A673 (cell line): ENCODE measurements at regions not wholly inside any gene's neighbourhood (a gene's known extent, or its start where the extent isn't known, plus 50 kb on each side); places are given as distances from the start of the nearest gene placed in this dataset.

Experiments used
- BruUV-seq: library from RNA; stranded (reverse); fragments of 400-500 nt; replicated peaks from 2 replicates; lab custom pipeline; 2021; lab: Mats Ljungman, UMichigan
- CTCF ChIA-PET: fragments of 300-600 bp; sonication (Branson Sonifier 250); formaldehyde crosslinking; loops from one replicate; lab custom pipeline; 2022; ENCODE audit warnings: antibody characterized with exemption; lab: Charles Lee
- POLR2A ChIA-PET: fragments of 300-600 bp; sonication (Branson Sonifier 250); formaldehyde crosslinking; loops from one replicate; lab custom pipeline; 2022; ENCODE audit warnings: antibody characterized with exemption; ENCODE audit not compliant: low non-redundant PET; lab: Charles Lee
- DNase-seq: peaks from one replicate; pipeline ENCODE4 v3.0.0-alpha.2; 2015; ENCODE audit warnings: low spot score
- H3K27ac ChIP-seq: fragments of 200-600 bp; sonication (generic); 2 replicates; pipeline ENCODE4 v1.5.1; 2016; ENCODE audit warnings: mixed run types, low read depth, mild to moderate bottlenecking, mixed read lengths, antibody characterized with exemption, low read length; ENCODE audit not compliant: poor library complexity, severe bottlenecking
- H3K27me3 ChIP-seq: fragments of 200-600 bp; sonication (generic); replicated peaks from 2 replicates; pipeline ENCODE4 v1.6.1; 2017; ENCODE audit warnings: mixed run types, low read depth, mild to moderate bottlenecking, mixed read lengths, antibody characterized with exemption, low read length; ENCODE audit not compliant: insufficient read depth, poor library complexity
- H3K36me3 ChIP-seq: fragments of 200-600 bp; sonication (generic); 2 replicates; pipeline ENCODE4 v1.6.1; 2016; ENCODE audit warnings: mixed run types, mild to moderate bottlenecking, mixed read lengths, antibody characterized with exemption, low read length; ENCODE audit not compliant: insufficient read depth, poor library complexity, severe bottlenecking
- H3K4me1 ChIP-seq: fragments of 200-600 bp; sonication (generic); 2 replicates; pipeline ENCODE4 v1.6.1; 2017; ENCODE audit warnings: mixed run types, mild to moderate bottlenecking, mixed read lengths, antibody characterized with exemption, low read length; ENCODE audit not compliant: insufficient read depth, poor library complexity, severe bottlenecking
- H3K4me3 ChIP-seq: fragments of 200-600 bp; sonication (generic); 2 replicates; pipeline ENCODE4 v1.5.1; 2016; ENCODE audit warnings: low read depth, mixed run types, mild to moderate bottlenecking, mixed read lengths, low read length; ENCODE audit not compliant: poor library complexity, severe bottlenecking
- H3K9me3 ChIP-seq: fragments of 200-600 bp; sonication (generic); 2 replicates; pipeline ENCODE4 v1.6.1; 2016; ENCODE audit warnings: mixed run types, low read depth, mild to moderate bottlenecking, mixed read lengths, antibody characterized with exemption, low read length; ENCODE audit not compliant: poor library complexity, severe bottlenecking
- EZH2 ChIP-seq: fragments of 200-600 bp; sonication (generic); IDR thresholded peaks from 2 replicates; pipeline ENCODE4 v1.6.1; 2017; ENCODE audit warnings: borderline replicate concordance, low read depth, mild to moderate bottlenecking, mixed read lengths, antibody characterized with exemption, low read length; ENCODE audit not compliant: poor library complexity, severe bottlenecking
- intact Hi-C: fragments of 100-400 bp; cut with micrococcal nuclease; formaldehyde crosslinking; loops from one replicate; pipeline ENCODE4 v1.10.0; 2022; ENCODE audit not compliant: unreplicated experiment
- TF ChIP-seq, protein P1 (sequence below): fragments of 300-800, 200-600 bp; sonication (generic); conservative IDR thresholded peaks from 2 replicates; pipeline ENCODE4 v1.5.1; 2017; ENCODE audit warnings: low read depth, mild to moderate bottlenecking, antibody characterized with exemption, low read length, moderate library complexity, mixed read lengths

DNA sequence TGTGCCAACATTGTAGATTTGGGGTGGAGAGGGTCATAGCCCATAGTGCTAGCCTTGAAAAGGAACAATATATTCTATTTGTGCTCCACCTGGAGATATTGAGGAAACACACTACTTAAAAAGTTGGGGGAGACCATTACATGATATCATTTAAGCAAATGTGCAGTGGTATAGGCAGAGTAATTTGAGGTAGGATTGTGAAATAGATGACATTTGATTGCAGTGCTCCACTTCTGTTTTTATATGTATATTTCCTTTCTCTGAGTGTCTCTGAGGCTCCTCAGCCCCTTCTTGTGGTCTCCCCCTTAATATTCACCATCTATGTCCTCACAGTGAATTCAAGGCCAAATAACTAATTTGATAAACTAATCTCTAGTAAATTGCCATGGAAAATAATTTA lies 85.6 kb upstream of the NMU start:
- Histone ChIP-seq H3K9me3 (no peaks in the 10 kb centered on the region), H3K4me1 (no peaks in the 10 kb centered on the region), H3K36me3 (no peaks in the 10 kb centered on the region), H3K4me3 (no peak overlapping the region), H3K27ac (no peak overlapping the region), H3K27me3 (no peaks in the 10 kb centered on the region)
- ChIA-PET POLR2A (no interaction called here), CTCF (no interaction called here)
- intact Hi-C loops = no loop called here
- no peak for TF ChIP-seq EZH2
- TF ChIP-seq, protein P1, sequence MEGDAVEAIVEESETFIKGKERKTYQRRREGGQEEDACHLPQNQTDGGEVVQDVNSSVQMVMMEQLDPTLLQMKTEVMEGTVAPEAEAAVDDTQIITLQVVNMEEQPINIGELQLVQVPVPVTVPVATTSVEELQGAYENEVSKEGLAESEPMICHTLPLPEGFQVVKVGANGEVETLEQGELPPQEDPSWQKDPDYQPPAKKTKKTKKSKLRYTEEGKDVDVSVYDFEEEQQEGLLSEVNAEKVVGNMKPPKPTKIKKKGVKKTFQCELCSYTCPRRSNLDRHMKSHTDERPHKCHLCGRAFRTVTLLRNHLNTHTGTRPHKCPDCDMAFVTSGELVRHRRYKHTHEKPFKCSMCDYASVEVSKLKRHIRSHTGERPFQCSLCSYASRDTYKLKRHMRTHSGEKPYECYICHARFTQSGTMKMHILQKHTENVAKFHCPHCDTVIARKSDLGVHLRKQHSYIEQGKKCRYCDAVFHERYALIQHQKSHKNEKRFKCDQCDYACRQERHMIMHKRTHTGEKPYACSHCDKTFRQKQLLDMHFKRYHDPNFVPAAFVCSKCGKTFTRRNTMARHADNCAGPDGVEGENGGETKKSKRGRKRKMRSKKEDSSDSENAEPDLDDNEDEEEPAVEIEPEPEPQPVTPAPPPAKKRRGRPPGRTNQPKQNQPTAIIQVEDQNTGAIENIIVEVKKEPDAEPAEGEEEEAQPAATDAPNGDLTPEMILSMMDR = no peak
- BruUV-seq = no TSS peak
- DNase-seq = no peak

GRCh38 chr4:55722132-55722531 lies 86.0 kb upstream of the NMU start:
- intact Hi-C loops = no loop called here
- H3K9me3 ChIP-seq = no peaks in the 10 kb centered on the region
- TF ChIP-seq, protein P1 = no peak
- TF ChIP-seq EZH2 = no peak
- H3K4me1 ChIP-seq = no peaks in the 10 kb centered on the region
- DNase-seq = no peak
- no peaks in the 10 kb centered on the region for H3K36me3 ChIP-seq
- no peak overlapping the region for H3K4me3 ChIP-seq
- no peaks in the 10 kb centered on the region for H3K27me3 ChIP-seq
- CTCF ChIA-PET = no interaction called here
- H3K27ac ChIP-seq = no peak overlapping the region
- POLR2A ChIA-PET = no interaction called here
- BruUV-seq = no TSS peak

DNA sequence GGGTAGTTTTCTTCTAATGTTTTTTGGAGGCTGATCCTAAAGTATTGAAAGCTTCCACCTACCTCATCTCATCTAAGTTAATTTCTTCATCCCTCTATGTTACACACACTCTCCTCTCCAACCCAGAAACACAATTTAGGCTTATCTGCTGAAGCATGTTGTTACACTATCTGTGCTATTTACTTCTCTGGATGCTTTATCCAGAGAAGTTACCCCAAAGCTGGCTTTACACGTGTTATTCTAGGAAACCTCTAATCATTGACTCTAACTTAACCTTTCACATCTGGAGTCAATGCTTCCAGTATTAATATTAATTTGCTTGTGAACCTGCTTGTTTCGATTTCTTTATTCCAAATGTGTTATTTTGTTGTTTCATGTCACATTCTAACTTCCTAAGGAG lies 87.3 kb upstream of the NMU start:
- Histone ChIP-seq H3K4me1 (no peaks in the 10 kb centered on the region), H3K4me3 (no peak overlapping the region), H3K27me3 (no peaks in the 10 kb centered on the region), H3K36me3 (no peaks in the 10 kb centered on the region), H3K27ac (no peak overlapping the region), H3K9me3 (no peaks in the 10 kb centered on the region)
- intact Hi-C loops = no loop called here
- BruUV-seq = no TSS peak
- no peak for TF ChIP-seq EZH2
- TF ChIP-seq, protein P1 = no peak
- DNase-seq = no peak
- POLR2A ChIA-PET = no interaction called here
- CTCF ChIA-PET = no interaction called here
